HG03064 (cell line): ENCODE measurements at regions not wholly inside any gene's neighbourhood (a gene's known extent, or its start where the extent isn't known, plus 50 kb on each side); places are given as distances from the start of the nearest gene placed in this dataset.

Source experiments
- ATAC-seq: cut with Tn5 transposase; IDR thresholded peaks from one replicate; pipeline ENCODE4 v1.9.1; 2021; ENCODE audit warnings: low read depth; ENCODE audit not compliant: unreplicated experiment

- no peak for ATAC-seq
These were observed 389.7 kb downstream of the TAF11L14 start for GRCh38 chr5:18023986-18024385.

- no peak for ATAC-seq
These were observed 390.3 kb downstream of the TAF11L14 start for GRCh38 chr5:18024542-18024941.

- ATAC-seq = no peak
These were observed 393.1 kb downstream of the TAF11L14 start for GRCh38 chr5:18027241-18027867.

- ATAC-seq = no peak
These were observed 393.8 kb downstream of the TAF11L14 start for GRCh38 chr5:18028036-18028435.

- ATAC-seq = no peak
These were observed 398.5 kb downstream of the TAF11L14 start for GRCh38 chr5:18032744-18033143.

- no peak for ATAC-seq
These were observed 402.3 kb downstream of the TAF11L14 start for GRCh38 chr5:18036531-18036930.

GRCh38 chr5:18037718-18038117 is 403.5 kb downstream of the TAF11L14 start:
- no peak for ATAC-seq

- ATAC-seq = no peak
These were observed 409.1 kb downstream of the TAF11L14 start for GRCh38 chr5:18043344-18043743.

- ATAC-seq = no peak
These were observed 414.2 kb downstream of the TAF11L14 start for GRCh38 chr5:18048449-18048848.

GRCh38 chr5:18050345-18050744 is 416.1 kb downstream of the TAF11L14 start:
- no peak for ATAC-seq

- ATAC-seq = no peak
These were observed 416.5 kb downstream of the TAF11L14 start for GRCh38 chr5:18050776-18051175.

- ATAC-seq = no peak
These were observed 417.7 kb downstream of the TAF11L14 start for GRCh38 chr5:18051953-18052352.

GRCh38 chr5:18052569-18052968 is 418.3 kb downstream of the TAF11L14 start:
- no peak for ATAC-seq

- ATAC-seq = no peak
These were observed 423.5 kb downstream of the TAF11L14 start for GRCh38 chr5:18057725-18058124.

- ATAC-seq = no peak
These were observed 433.4 kb downstream of the TAF11L14 start for GRCh38 chr5:18067615-18068014.

GRCh38 chr5:18068826-18069225 is 434.6 kb downstream of the TAF11L14 start:
- no peak for ATAC-seq

GRCh38 chr5:18069790-18070189 is 435.5 kb downstream of the TAF11L14 start:
- no peak for ATAC-seq

GRCh38 chr5:18072600-18072999 is 438.3 kb downstream of the TAF11L14 start:
- ATAC-seq = no peak

GRCh38 chr5:18074961-18075360 is 440.7 kb downstream of the TAF11L14 start:
- no peak for ATAC-seq

GRCh38 chr5:18078157-18078556 is 443.9 kb downstream of the TAF11L14 start:
- ATAC-seq = no peak

GRCh38 chr5:18079831-18080230 is 445.6 kb downstream of the TAF11L14 start:
- ATAC-seq = no peak

GRCh38 chr5:18088020-18088579 is 453.8 kb downstream of the TAF11L14 start:
- no peak for ATAC-seq

- ATAC-seq = no peak
These were observed 455.9 kb downstream of the TAF11L14 start for GRCh38 chr5:18090177-18090576.
